Cardiac muscle cell (in vitro differentiated cells and primary cell): ENCODE measurements at regions not wholly inside any gene's neighbourhood (a gene's known extent, or its start where the extent isn't known, plus 50 kb on each side); places are given as distances from the start of the nearest gene placed in this dataset.
"Not testable (repeated sequence)": the region's sequence is repeated elsewhere in the genome, so short reads cannot be mapped to it uniquely, and the experiment has no call there.

Experiments used
- DNase-seq, 2 donors: peaks; one replicate each; pipeline versions ENCODE4 v3.0.0 to v3.0.0-alpha.2; 2010 to 2017; ENCODE audit warnings: low read depth in 1 of 2, low spot score in 1 of 2
- H3K27ac ChIP-seq: fragments of 200-600 bp; sonication (generic); 2 replicates; pipeline ENCODE4 v1.5.1; 2016
- H3K27me3 ChIP-seq: fragments of 200-600 bp; sonication (generic); 2 replicates; pipeline ENCODE4 v1.6.0; 2016; ENCODE audit warnings: control low read depth
- H3K36me3 ChIP-seq: fragments of 200-600 bp; sonication (generic); 2 replicates; pipeline ENCODE4 v1.5.1; 2016; ENCODE audit warnings: control low read depth
- H3K4me1 ChIP-seq: fragments of 200-600 bp; sonication (generic); 2 replicates; pipeline ENCODE4 v1.8.1; 2017; ENCODE audit warnings: low read depth, mild to moderate bottlenecking, mixed run types
- H3K4me3 ChIP-seq: fragments of 200-600 bp; sonication (generic); 2 replicates; pipeline ENCODE4 v1.5.1; 2016; ENCODE audit warnings: mild to moderate bottlenecking
- H3K9me3 ChIP-seq: fragments of 200-600 bp; sonication (generic); 2 replicates; pipeline ENCODE4 v1.5.1; 2017; ENCODE audit warnings: low read depth, mild to moderate bottlenecking, control low read depth
- CTCF ChIP-seq: IDR thresholded peaks from 2 replicates; pipeline ENCODE4 v1.5.1; 2012; ENCODE audit warnings: low read depth, mild to moderate bottlenecking, low read length

GRCh38 chr9:104302775-104303174 lies 201.3 kb upstream of the OR13F1 start:
- Histone ChIP-seq H3K27ac (no peak overlapping the region), H3K9me3 (no peaks in the 10 kb centered on the region), H3K4me3 (no peak overlapping the region), H3K4me1 (no peaks in the 10 kb centered on the region), H3K36me3 (no peaks in the 10 kb centered on the region), H3K27me3 (no peaks in the 10 kb centered on the region)
- DNase-seq, result no peak
- TF ChIP-seq CTCF, result no peak

- TF ChIP-seq CTCF, result no peak
- no peaks in the 10 kb centered on the region for H3K36me3 ChIP-seq
- no peak overlapping the region for H3K4me3 ChIP-seq
- H3K27me3 ChIP-seq, result no peaks in the 10 kb centered on the region
- H3K27ac ChIP-seq, result no peak overlapping the region
- H3K9me3 ChIP-seq, result no peaks in the 10 kb centered on the region
- no peaks in the 10 kb centered on the region for H3K4me1 ChIP-seq
- DNase-seq, result no peak
These were observed 199.1 kb upstream of the OR13F1 start for GRCh38 chr9:104304925-104305324.

GRCh38 chr9:104313396-104314110 lies 190.5 kb upstream of the OR13F1 start:
- no peak for DNase-seq
- Histone ChIP-seq H3K27me3 (no peaks in the 10 kb centered on the region), H3K4me1 (no peaks in the 10 kb centered on the region), H3K4me3 (no peak overlapping the region), H3K27ac (no peak overlapping the region), H3K9me3 (no peaks in the 10 kb centered on the region), H3K36me3 (no peaks in the 10 kb centered on the region)
- TF ChIP-seq CTCF, result no peak

- H3K4me1 ChIP-seq, H3K27ac ChIP-seq, DNase-seq, H3K4me3 ChIP-seq, H3K9me3 ChIP-seq, H3K27me3 ChIP-seq, H3K36me3 ChIP-seq: not testable (repeated sequence)
These were observed 187.7 kb upstream of the OR13F1 start for GRCh38 chr9:104316201-104317009.

- Histone ChIP-seq H3K27ac (no peak overlapping the region), H3K36me3 (no peaks in the 10 kb centered on the region), H3K4me3 (no peak overlapping the region), H3K27me3 (no peaks in the 10 kb centered on the region), H3K4me1 (no peaks in the 10 kb centered on the region), H3K9me3 (no peaks in the 10 kb centered on the region)
- TF ChIP-seq CTCF, result no peak
- DNase-seq, result no peak
These were observed 184.9 kb upstream of the OR13F1 start for GRCh38 chr9:104319198-104319597.

GRCh38 chr9:104319685-104320084 lies 184.4 kb upstream of the OR13F1 start:
- Histone ChIP-seq H3K27me3 (no peaks in the 10 kb centered on the region), H3K36me3 (no peaks in the 10 kb centered on the region), H3K4me1 (no peaks in the 10 kb centered on the region), H3K9me3 (no peaks in the 10 kb centered on the region), H3K27ac (no peak overlapping the region), H3K4me3 (no peak overlapping the region)
- no peak for DNase-seq
- no peak for TF ChIP-seq CTCF
